GM19397 (cell line): ENCODE measurements at regions not wholly inside any gene's neighbourhood (a gene's known extent, or its start where the extent isn't known, plus 50 kb on each side); places are given as distances from the start of the nearest gene placed in this dataset.

ENCODE experiments used
- ATAC-seq: cut with Tn5 transposase; IDR thresholded peaks from one replicate; pipeline ENCODE4 v1.9.1; 2021; ENCODE audit warnings: mild to moderate bottlenecking, moderate library complexity; ENCODE audit not compliant: unreplicated experiment

- ATAC-seq: no peak
Observed at GRCh38 chr15:97210277-97210676, 750.2 kb upstream of the ARRDC4 start.

GRCh38 chr15:97215629-97216028 lies 744.9 kb upstream of the ARRDC4 start:
- ATAC-seq: no peak

- no peak for ATAC-seq
Observed at GRCh38 chr15:97224191-97224641, 736.3 kb upstream of the ARRDC4 start.

- no peak for ATAC-seq
Observed at GRCh38 chr15:97234851-97235610, 725.5 kb upstream of the ARRDC4 start.

GRCh38 chr15:97235611-97235985 lies 724.9 kb upstream of the ARRDC4 start:
- no peak for ATAC-seq

- ATAC-seq: no peak
Observed at GRCh38 chr15:97236140-97236539, 724.4 kb upstream of the ARRDC4 start.

GRCh38 chr15:97237160-97237559 lies 723.3 kb upstream of the ARRDC4 start:
- ATAC-seq: no peak

- no peak for ATAC-seq
Observed at GRCh38 chr15:97248376-97248775, 712.1 kb upstream of the ARRDC4 start.

- ATAC-seq: no peak
Observed at GRCh38 chr15:97259943-97260342, 700.6 kb upstream of the ARRDC4 start.

- ATAC-seq: no peak
Observed at GRCh38 chr15:97301166-97301565, 659.3 kb upstream of the ARRDC4 start.

GRCh38 chr15:97316362-97316761 lies 644.1 kb upstream of the ARRDC4 start:
- no peak for ATAC-seq

GRCh38 chr15:97317163-97317562 lies 643.3 kb upstream of the ARRDC4 start:
- no peak for ATAC-seq

GRCh38 chr15:97319291-97319690 lies 641.2 kb upstream of the ARRDC4 start:
- no peak for ATAC-seq

GRCh38 chr15:97346221-97346620 lies 614.3 kb upstream of the ARRDC4 start:
- no peak for ATAC-seq

- ATAC-seq: no peak
Observed at GRCh38 chr15:97350813-97351212, 609.7 kb upstream of the ARRDC4 start.

GRCh38 chr15:97383516-97383915 lies 577.0 kb upstream of the ARRDC4 start:
- ATAC-seq: no peak

- ATAC-seq: no peak
Observed at GRCh38 chr15:97386940-97387339, 573.6 kb upstream of the ARRDC4 start.

GRCh38 chr15:97401195-97401594 lies 559.3 kb upstream of the ARRDC4 start:
- ATAC-seq: no peak

GRCh38 chr15:97401970-97402369 lies 558.5 kb upstream of the ARRDC4 start:
- ATAC-seq: no peak

- no peak for ATAC-seq
Observed at GRCh38 chr15:97406841-97407240, 553.7 kb upstream of the ARRDC4 start.

GRCh38 chr15:97410897-97411575 lies 549.5 kb upstream of the ARRDC4 start:
- no peak for ATAC-seq

GRCh38 chr15:97420130-97420529 lies 540.4 kb upstream of the ARRDC4 start:
- ATAC-seq: no peak
